Glutamatergic neuron (in vitro differentiated cells): ENCODE measurements at regions not wholly inside any gene's neighbourhood (a gene's known extent, or its start where the extent isn't known, plus 50 kb on each side); places are given as distances from the start of the nearest gene placed in this dataset.

ENCODE experiments used
- DNase-seq: peaks from one replicate; pipeline ENCODE4 v3.0.0; 2022
- H3K27ac Mint-ChIP-seq: one replicate; pipeline ENCODE4 v1.8.0; 2020; ENCODE audit warnings: mild to moderate bottlenecking, mixed read lengths, inconsistent platforms; ENCODE audit not compliant: unreplicated experiment
- H3K27me3 Mint-ChIP-seq: one replicate; pipeline ENCODE4 v1.8.0; 2020; ENCODE audit warnings: mild to moderate bottlenecking, moderate library complexity, mixed read lengths, inconsistent platforms; ENCODE audit not compliant: unreplicated experiment
- H3K36me3 Mint-ChIP-seq: one replicate; pipeline ENCODE4 v1.8.0; 2020; ENCODE audit warnings: mild to moderate bottlenecking, mixed read lengths, inconsistent platforms; ENCODE audit not compliant: unreplicated experiment
- H3K4me1 Mint-ChIP-seq: one replicate; pipeline ENCODE4 v1.8.0; 2020; ENCODE audit warnings: mild to moderate bottlenecking, low read depth, mixed read lengths, inconsistent platforms; ENCODE audit not compliant: unreplicated experiment
- H3K4me3 Mint-ChIP-seq: one replicate; pipeline ENCODE4 v1.8.0; 2020; ENCODE audit warnings: mild to moderate bottlenecking, mixed read lengths, inconsistent platforms; ENCODE audit not compliant: unreplicated experiment
- H3K9me3 Mint-ChIP-seq: one replicate; pipeline ENCODE4 v1.8.0; 2020; ENCODE audit warnings: mild to moderate bottlenecking, moderate library complexity, mixed read lengths, inconsistent platforms; ENCODE audit not compliant: unreplicated experiment
- CTCF ChIP-seq: fragments of 200-600 bp; sonication (generic); IDR thresholded peaks from one replicate; pipeline ENCODE4 v1.5.0; 2021; ENCODE audit not compliant: partially characterized antibody, unreplicated experiment

DNA sequence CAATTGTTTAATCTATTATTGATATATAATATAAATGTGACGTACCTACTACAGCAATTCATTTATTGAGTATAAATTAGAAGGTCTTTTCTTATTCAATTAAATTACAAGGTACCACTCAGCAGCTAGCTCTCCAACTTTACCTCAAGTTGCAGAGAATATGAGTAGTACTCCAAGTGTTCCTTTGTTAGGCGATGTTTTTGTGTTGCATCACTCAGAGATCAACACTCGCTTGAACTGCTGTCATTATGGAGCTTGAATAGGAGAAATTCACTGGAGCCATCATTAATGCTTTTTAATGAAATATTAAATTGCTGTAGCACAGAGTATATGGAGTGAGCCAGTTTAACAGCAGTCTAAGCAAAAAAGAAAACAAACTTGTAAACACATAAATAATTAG lies 320.0 kb downstream of the FSIP2 start:
- H3K27me3 Mint-ChIP-seq: no peaks in the 10 kb centered on the region
- peaks cover 3% of the 10 kb centered on the region for H3K4me1 Mint-ChIP-seq
- H3K27ac Mint-ChIP-seq: peak overlapping the region; percentile 44
- H3K36me3 Mint-ChIP-seq: no peaks in the 10 kb centered on the region
- TF ChIP-seq CTCF: no peak
- no peaks in the 10 kb centered on the region for H3K9me3 Mint-ChIP-seq
- H3K4me3 Mint-ChIP-seq: no peak overlapping the region
- DNase-seq: no peak

GRCh38 chr2:186059096-186059495 lies 320.5 kb downstream of the FSIP2 start:
- TF ChIP-seq CTCF: no peak
- peak overlapping the region; percentile 44 for H3K27ac Mint-ChIP-seq
- peaks cover 3% of the 10 kb centered on the region for H3K4me1 Mint-ChIP-seq
- no peak overlapping the region for H3K4me3 Mint-ChIP-seq
- H3K9me3 Mint-ChIP-seq: no peaks in the 10 kb centered on the region
- no peaks in the 10 kb centered on the region for H3K27me3 Mint-ChIP-seq
- DNase-seq: no peak
- H3K36me3 Mint-ChIP-seq: no peaks in the 10 kb centered on the region

- Mint-ChIP-seq H3K27me3 (no peaks in the 10 kb centered on the region), H3K4me1 (peaks cover 3% of the 10 kb centered on the region), H3K36me3 (no peaks in the 10 kb centered on the region), H3K4me3 (no peak overlapping the region), H3K9me3 (no peaks in the 10 kb centered on the region), H3K27ac (no peak overlapping the region)
- TF ChIP-seq CTCF: no peak
- no peak for DNase-seq
These were observed 322.3 kb downstream of the FSIP2 start for GRCh38 chr2:186060744-186061440.

- no peaks in the 10 kb centered on the region for H3K27me3 Mint-ChIP-seq
- peaks cover 3% of the 10 kb centered on the region for H3K4me1 Mint-ChIP-seq
- no peak overlapping the region for H3K27ac Mint-ChIP-seq
- no peak overlapping the region for H3K4me3 Mint-ChIP-seq
- DNase-seq: no peak
- H3K36me3 Mint-ChIP-seq: no peaks in the 10 kb centered on the region
- H3K9me3 Mint-ChIP-seq: no peaks in the 10 kb centered on the region
- TF ChIP-seq CTCF: no peak
These were observed 325.9 kb downstream of the FSIP2 start for GRCh38 chr2:186064507-186064906.

DNA sequence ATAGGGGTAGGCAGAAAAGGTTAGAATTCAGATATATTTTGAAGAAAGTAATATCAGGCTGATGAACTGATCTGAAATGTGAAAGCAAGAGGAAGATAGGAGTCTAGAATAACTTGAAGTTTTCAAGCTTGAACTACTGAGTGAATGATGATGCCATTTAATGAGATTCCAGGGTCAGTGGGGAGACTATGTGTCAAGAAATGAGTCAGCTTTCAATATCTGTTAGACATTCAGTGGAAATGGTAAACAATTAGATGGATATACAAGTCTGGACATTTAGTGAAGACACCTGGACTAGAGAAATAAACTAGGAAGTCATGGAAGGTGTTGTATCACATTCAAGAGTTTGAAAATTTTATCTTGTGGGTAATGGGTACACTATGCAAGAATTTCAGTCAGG lies 326.9 kb downstream of the FSIP2 start:
- no peak for DNase-seq
- no peaks in the 10 kb centered on the region for H3K27me3 Mint-ChIP-seq
- H3K9me3 Mint-ChIP-seq: no peaks in the 10 kb centered on the region
- no peak for TF ChIP-seq CTCF
- H3K27ac Mint-ChIP-seq: no peak overlapping the region
- no peak overlapping the region for H3K4me3 Mint-ChIP-seq
- H3K36me3 Mint-ChIP-seq: no peaks in the 10 kb centered on the region
- H3K4me1 Mint-ChIP-seq: peaks cover 3% of the 10 kb centered on the region
